Stimulated activated CD4-positive, alpha-beta T cell treated with anti-CD3 and anti-CD28 coated beads, Interleukin-15, amount 100 ng/mL, for 1 hour (primary cell): ENCODE measurements at regions not wholly inside any gene's neighbourhood (a gene's known extent, or its start where the extent isn't known, plus 50 kb on each side); places are given as distances from the start of the nearest gene placed in this dataset.
"Not testable (repeated sequence)": the region's sequence is repeated elsewhere in the genome, so short reads cannot be mapped to it uniquely, and the experiment has no call there.

Experiments
- DNase-seq, 2 donors: peaks; one replicate each; pipeline ENCODE4 v3.0.0-alpha.2; 2020; ENCODE audit warnings: low read depth in 1 of 2, low spot score in 1 of 2

GRCh38 chr12:75685617-75686225 is 174.3 kb upstream of the KRR1 start:
- DNase-seq, result no peak

DNA sequence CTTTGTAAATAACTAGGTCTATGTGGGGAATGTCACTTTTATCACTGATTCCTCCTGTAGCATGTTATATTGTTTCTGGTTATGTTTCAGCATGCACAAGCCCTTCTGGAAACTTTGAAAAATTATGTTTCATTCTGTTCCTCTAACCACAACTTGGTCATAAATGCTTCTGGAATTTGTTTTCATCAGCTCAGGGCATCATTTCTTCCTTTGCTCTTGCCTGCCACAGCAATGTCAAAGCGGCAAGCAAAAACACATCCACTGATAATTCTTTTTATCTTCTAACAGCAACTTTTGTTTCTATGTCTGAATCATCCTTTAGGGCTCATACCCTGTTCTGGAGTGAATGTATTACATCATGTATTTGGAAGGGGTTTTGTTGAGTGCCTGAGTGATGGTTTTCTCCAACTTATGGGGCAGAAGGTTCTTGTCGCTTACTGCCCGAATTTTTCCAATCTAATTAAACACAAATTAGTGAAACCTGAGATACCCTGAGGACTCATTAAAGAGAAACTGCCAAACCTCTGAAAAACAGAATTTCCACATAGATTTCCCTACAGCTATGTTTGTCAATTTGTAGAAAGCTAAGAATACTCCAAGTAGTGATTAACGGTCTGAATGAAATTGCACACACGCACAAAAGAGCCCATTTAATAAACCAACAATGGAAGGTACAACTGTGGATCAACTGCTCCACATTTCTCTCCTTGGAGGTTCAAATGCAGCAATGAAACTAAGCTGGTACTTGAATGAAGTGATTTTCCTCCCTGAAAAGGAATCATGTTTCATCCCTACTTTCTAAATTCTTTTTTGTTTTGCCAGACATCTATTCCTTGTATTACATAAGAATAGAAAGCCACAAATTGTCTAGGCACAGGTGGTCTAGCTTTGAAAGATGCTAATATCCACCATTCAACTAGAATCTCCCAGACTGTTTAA is 173.5 kb upstream of the KRR1 start:
- no peak for DNase-seq

DNA sequence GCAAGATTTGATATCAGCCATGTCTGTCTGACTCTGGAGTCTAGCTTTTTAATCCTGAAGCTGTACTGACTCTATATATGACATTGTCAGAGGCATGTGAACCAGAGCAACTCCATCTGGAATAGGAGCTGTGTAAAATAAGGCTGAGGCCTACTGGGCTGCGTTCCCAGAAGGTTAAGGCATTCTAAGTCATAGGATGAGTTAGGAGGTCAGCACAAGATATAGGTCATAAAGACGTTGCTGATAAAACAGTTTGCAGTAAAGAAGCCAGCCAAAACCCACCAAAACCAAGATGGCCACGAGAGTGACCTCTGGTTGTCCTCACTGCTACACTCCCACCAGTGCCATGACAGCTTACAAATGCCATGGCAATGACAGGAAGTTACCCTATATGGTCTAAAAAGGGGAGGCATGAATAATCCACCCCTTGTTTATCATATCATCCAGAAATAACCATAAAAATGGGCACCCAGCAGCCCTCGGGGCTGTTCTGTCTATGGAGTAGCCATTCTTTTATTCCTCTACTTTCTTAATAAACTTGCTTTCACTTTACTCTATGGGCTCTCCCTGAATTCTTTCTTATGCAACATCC is 172.7 kb upstream of the KRR1 start:
- not testable (repeated sequence) for DNase-seq

GRCh38 chr12:75683220-75683619 is 171.8 kb upstream of the KRR1 start:
- no peak for DNase-seq

DNA sequence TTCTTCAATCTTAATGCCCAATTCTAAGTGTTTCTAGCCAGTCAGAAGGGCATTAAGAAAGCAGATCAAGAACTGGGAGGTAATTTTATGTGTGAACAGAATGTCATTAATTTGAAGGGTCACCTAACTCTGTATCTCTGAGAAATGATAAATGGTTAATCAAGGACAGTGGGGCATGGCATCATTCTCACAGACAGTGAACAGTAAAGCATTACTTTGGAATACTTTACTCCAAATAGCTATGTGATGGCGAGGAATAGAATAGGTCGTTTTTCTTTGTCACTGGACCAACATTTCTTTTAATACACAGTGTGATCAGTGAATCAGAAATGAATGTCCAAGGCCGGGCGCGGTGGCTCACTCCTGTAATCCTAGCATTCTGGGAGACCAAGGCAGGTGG is 166.1 kb upstream of the KRR1 start:
- DNase-seq, result no peak

- DNase-seq, result no peak
Measured at GRCh38 chr12:75674393-75674792, 163.0 kb upstream of the KRR1 start.

GRCh38 chr12:75672200-75672599 is 160.8 kb upstream of the KRR1 start:
- DNase-seq, result no peak

DNA sequence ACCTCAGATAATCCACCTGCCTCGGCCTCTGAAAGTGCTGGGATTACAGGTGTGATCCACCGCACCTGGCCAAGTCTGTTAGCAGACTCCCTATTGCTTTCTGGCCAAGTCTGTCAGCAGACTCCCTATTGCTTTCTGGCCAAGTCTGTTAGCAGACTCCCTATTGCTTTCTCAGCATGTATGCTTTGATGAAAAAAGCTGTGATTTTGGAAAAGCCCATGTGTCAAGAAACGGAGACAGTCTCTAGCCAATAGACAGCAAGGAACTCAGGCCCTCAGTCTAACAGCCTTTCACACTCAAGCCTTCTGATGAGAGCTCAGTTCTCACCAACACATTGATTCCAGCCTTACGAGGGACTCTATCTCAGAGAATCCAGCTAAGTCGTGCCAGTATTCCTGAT is 158.8 kb upstream of the KRR1 start:
- DNase-seq, result no peak

GRCh38 chr12:75666939-75667334 is 155.5 kb upstream of the KRR1 start:
- no peak for DNase-seq

DNA sequence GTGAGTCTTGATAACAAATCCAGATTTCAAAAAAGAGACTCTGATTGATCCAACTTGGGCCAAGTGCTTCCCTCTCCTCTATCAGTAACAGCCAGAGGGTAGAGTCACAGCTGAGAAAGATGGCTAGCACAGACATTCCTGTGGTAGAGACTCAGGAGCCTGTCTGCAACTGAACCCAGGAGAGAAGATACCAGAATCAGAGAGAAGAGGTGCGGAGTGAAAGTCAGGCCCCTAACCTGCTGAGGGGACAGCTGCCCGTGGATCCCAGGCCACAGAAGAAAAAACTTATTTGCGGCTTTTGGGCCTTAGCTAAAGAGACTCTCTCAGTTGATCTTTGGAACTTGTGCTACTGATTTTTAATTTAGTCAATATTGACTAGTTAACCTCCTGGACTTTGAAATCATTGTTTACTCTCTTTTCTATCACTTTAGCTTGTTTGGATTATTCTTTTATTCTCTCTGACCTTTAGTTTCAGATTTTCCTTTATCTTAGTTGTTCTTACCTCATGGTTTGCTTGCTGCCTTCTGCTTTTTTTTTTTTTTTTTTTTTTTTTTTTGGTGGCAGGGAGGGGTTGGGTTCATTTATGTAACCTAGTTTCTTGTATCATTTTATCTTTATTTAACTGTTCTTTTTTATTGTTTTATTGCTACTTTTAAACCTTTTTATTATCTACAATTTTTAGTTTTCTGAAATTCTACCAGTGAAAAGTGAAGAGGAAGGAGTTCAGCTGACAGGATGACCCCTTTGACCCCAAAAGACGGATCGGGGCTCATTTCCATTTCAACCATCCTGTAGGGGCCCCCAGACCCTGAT is 154.9 kb upstream of the KRR1 start:
- DNase-seq, result no peak

DNA sequence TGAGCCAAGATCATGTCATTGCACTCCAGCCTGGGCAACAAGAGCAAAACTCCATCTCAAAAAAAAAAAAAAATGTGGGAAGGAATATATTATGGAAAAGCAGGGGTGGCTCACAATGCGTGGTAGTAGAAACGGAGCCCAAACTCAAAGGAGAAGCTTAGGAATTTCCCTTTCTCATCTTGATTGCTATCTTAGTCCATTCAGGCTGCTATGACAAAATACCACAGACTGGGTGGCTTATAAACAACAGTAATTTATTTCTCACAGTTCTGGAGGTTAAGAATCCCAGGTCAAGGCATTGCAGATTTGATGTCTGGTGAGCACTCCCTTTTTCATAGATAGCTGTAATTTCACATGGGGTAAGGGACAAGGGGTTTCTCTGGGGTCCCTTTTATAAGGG is 153.8 kb upstream of the KRR1 start:
- DNase-seq, result no peak

DNA sequence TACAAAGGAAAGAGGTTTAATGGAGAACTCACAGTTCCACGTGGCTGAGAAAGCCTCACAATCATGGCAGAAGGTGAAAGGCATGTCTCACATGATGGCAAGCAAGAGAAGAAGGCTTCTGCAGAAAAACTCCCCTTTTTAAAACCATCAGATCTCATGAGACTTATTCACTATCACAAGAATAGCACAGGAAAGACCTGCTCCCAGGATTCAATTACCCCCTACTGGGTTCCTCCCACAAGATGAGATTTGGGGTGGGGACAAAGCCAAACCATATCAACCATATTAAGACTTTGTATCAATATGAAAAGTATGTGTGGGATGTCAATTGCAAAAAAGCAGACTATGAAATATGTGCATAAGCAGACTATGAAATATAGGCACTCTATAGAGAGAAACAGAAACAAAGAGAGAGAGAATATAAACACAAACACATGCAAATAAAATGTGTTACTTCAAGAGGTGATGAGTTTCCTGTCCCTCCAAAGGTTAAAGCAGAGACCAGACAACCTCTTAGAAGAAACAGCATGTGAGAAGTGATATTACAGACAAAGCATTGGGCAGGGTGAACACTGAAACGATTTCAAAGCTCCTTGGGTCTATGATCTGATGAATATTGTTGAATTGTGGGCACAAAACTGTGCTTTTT is 151.2 kb upstream of the KRR1 start:
- DNase-seq, result no peak

DNA sequence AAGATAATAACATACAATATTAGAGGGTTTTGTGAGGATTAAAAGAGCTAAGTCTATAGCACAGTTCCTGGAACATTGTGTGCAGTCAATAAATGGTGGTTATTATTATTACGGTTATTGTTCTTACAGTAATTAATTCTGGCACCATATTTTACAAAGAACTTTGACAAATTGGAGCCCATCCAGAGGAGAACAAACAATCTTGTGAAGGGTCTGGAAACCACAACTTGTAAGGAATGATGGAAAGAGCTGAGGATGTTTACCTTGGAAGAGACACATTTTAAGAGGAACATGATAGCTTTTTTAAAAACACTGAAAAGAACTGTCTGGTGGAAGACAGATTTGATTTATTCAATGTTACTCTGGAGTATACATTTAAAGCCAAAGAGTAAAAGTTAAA is 150.5 kb upstream of the KRR1 start:
- DNase-seq, result no peak

GRCh38 chr12:75660805-75661404 is 149.5 kb upstream of the KRR1 start:
- no peak for DNase-seq

- no peak for DNase-seq
Measured at GRCh38 chr12:75660107-75660530, 148.7 kb upstream of the KRR1 start.

- no peak for DNase-seq
Measured at GRCh38 chr12:75658901-75659823, 147.8 kb upstream of the KRR1 start.

GRCh38 chr12:75658286-75658685 is 146.9 kb upstream of the KRR1 start:
- DNase-seq, result no peak

DNA sequence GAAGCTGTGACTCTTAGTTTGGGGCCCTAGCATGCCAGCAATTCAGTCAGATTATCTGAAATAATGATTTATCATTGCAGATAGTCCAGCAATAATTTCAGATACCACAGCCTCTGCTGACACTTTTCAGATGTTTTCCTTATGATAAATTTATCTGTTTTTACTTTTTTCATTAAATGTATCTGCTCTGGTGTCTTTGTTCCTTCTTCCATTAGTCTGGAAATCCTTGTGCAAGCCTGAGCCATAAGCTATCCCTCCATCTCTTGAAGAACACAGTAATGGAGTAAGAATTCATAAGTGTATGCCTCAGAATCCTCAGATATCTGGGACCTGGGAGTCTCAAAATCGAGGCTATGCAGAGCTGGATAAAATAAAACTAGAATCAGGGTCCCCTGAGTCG is 146.4 kb upstream of the KRR1 start:
- DNase-seq, result no peak

DNA sequence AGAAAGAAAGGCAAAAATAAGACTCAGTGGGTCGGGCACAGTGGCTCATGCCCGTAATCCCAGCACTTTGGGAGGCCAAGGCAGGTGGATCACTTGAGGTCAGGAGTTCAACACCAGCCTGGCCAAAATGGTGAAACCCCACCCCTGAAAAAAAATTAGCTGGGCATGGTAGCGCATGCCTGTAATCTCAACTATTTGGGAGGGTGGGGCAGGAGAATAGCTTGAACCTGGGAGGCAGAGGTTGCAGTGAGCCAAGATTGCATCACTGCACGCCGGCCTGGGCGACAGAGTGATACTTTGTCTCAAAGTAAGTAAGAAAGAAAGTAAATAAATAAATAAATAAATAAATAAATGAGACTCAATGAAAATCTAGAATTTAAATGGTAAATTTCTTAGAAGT is 145.9 kb upstream of the KRR1 start:
- DNase-seq, result not testable (repeated sequence)
